ENCODE measurements at regions not wholly inside any gene's neighbourhood (a gene's known extent, or its start where the extent isn't known, plus 50 kb on each side); places are given as distances from the start of the nearest gene placed in this dataset.

GRCh38 chr3:43181202-43181821, 75.4 kb upstream of the POMGNT2 start:
- TF ChIP-seq POLR2A (IDR thresholded peaks at IDR 0.05; ENCODE audit: low read length) = no peak
- TF ChIP-seq MAZ (IDR thresholded peaks at IDR 0.05; ENCODE audit: borderline replicate concordance, low read depth, low read length) = no peak
- no peak for TF ChIP-seq RFX5 (IDR thresholded peaks at IDR 0.05)

Data from A549 (cell line).